ENCODE measurements at regions not wholly inside any gene's neighbourhood (a gene's known extent, or its start where the extent isn't known, plus 50 kb on each side); places are given as distances from the start of the nearest gene placed in this dataset.

DNA sequence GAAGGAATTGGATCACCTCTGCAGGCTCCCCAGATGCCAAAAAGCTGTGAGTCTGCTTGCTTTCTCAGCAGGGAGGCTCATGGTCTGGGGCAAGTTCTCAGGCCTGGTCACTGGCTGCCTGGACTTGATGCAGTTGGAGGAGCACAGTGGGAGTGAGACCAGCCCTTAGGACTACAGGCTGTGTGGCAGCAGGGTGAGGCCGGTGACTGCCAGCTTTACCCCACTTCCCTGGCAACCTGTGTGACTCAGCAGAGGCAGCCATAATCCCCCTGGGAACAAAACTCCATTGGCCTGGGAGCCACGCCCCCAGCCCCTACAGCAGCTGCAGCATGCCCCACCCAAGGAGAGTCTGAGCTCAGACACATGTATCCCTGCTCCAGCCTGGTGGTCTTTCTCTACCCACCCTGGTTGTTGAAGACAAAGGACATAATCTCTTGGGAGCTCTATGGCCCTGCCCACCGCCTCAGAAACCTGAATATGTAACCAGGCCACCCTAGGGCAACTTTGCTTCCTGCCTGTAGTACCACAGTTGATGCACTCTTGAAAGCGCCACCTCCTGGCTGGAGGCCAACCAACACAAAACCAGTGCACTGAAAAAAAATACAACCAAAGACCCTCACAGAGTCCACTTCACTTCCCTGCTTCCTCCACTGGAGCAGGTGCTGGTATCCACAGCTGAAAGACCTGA is 106.8 kb upstream of the SPATS2L start:
- TF ChIP-seq, protein P1, sequence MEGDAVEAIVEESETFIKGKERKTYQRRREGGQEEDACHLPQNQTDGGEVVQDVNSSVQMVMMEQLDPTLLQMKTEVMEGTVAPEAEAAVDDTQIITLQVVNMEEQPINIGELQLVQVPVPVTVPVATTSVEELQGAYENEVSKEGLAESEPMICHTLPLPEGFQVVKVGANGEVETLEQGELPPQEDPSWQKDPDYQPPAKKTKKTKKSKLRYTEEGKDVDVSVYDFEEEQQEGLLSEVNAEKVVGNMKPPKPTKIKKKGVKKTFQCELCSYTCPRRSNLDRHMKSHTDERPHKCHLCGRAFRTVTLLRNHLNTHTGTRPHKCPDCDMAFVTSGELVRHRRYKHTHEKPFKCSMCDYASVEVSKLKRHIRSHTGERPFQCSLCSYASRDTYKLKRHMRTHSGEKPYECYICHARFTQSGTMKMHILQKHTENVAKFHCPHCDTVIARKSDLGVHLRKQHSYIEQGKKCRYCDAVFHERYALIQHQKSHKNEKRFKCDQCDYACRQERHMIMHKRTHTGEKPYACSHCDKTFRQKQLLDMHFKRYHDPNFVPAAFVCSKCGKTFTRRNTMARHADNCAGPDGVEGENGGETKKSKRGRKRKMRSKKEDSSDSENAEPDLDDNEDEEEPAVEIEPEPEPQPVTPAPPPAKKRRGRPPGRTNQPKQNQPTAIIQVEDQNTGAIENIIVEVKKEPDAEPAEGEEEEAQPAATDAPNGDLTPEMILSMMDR (IDR thresholded peaks at IDR 0.05; ENCODE audit: insufficient read depth, low read depth, low read length): no peak
- no peak for TF ChIP-seq EZH2 (IDR thresholded peaks at IDR 0.05; ENCODE audit: insufficient read depth, low read length)

All from astrocyte (in vitro differentiated cells and primary cell).